Mesendoderm (in vitro differentiated cells): ENCODE measurements at regions not wholly inside any gene's neighbourhood (a gene's known extent, or its start where the extent isn't known, plus 50 kb on each side); places are given as distances from the start of the nearest gene placed in this dataset.

ENCODE experiments used
- DNase-seq: peaks from one replicate; pipeline ENCODE4 v3.0.0; 2013
- H2AK5ac ChIP-seq: 2 replicates; pipeline ENCODE4 v1.6.1; 2013; ENCODE audit warnings: low read length, inconsistent platforms
- H2BK120ac ChIP-seq: 2 replicates; pipeline ENCODE4 v1.6.1; 2013; ENCODE audit warnings: low read depth, mild to moderate bottlenecking, low read length, moderate library complexity, mixed read lengths
- H2BK15ac ChIP-seq: replicated peaks from 2 replicates; pipeline ENCODE4 v1.6.1; 2013; ENCODE audit warnings: low read depth, mild to moderate bottlenecking, moderate library complexity
- H2BK5ac ChIP-seq: 2 replicates; pipeline ENCODE4 v1.6.1; 2013; ENCODE audit warnings: low read length, inconsistent platforms
- H3K18ac ChIP-seq: 2 replicates; pipeline ENCODE4 v1.6.1; 2013; ENCODE audit warnings: mild to moderate bottlenecking, low read length, mixed read lengths
- H3K23ac ChIP-seq: one replicate; pipeline ENCODE4 v1.6.1; 2013; ENCODE audit warnings: low read length
- H3K27ac ChIP-seq: 2 replicates; pipeline ENCODE4 v1.5.1; 2013; ENCODE audit warnings: low read depth, mild to moderate bottlenecking, inconsistent platforms, low read length, moderate library complexity
- H3K27me3 ChIP-seq: 2 replicates; pipeline ENCODE4 v1.6.1; 2013; ENCODE audit warnings: low read length, control low read depth, mild to moderate bottlenecking, inconsistent platforms; ENCODE audit not compliant: insufficient read depth, poor library complexity
- H3K36me3 ChIP-seq: 2 replicates; pipeline ENCODE4 v1.6.1; 2013; ENCODE audit warnings: low read length, inconsistent platforms; ENCODE audit not compliant: control insufficient read depth, insufficient read depth
- H3K4ac ChIP-seq: one replicate; pipeline ENCODE4 v1.6.1; 2013; ENCODE audit warnings: low read depth, mild to moderate bottlenecking, low read length, moderate library complexity
- H3K4me1 ChIP-seq: 2 replicates; pipeline ENCODE4 v1.6.1; 2013; ENCODE audit warnings: low read depth, low read length, inconsistent platforms; ENCODE audit not compliant: control insufficient read depth
- H3K4me2 ChIP-seq: 2 replicates; pipeline ENCODE4 v1.6.1; 2013; ENCODE audit warnings: low read length
- H3K4me3 ChIP-seq: 2 replicates; pipeline ENCODE4 v1.5.1; 2013; ENCODE audit warnings: mild to moderate bottlenecking, low read length
- H3K56ac ChIP-seq: one replicate; pipeline ENCODE4 v1.6.1; 2013; ENCODE audit warnings: low read length
- H3K79me1 ChIP-seq: 2 replicates; pipeline ENCODE4 v1.6.1; 2013; ENCODE audit warnings: low read length, inconsistent platforms
- H3K79me2 ChIP-seq: 2 replicates; pipeline ENCODE4 v1.6.1; 2013; ENCODE audit warnings: mild to moderate bottlenecking, low read length; ENCODE audit not compliant: control insufficient read depth, insufficient read depth
- H3K9ac ChIP-seq: 2 replicates; pipeline ENCODE4 v1.6.1; 2013; ENCODE audit warnings: low read length, inconsistent platforms
- H4K5ac ChIP-seq: one replicate; pipeline ENCODE4 v1.6.1; 2013; ENCODE audit warnings: low read length
- H4K8ac ChIP-seq: one replicate; pipeline ENCODE4 v1.6.1; 2013; ENCODE audit warnings: low read depth, mild to moderate bottlenecking, control low read depth, low read length, moderate library complexity
- WGBS: extraction: QIAGEN DNeasy Blood & Tissue Kit; methylation state at CpG from one replicate; pipeline ENCODE4 v1.1.7; 2013; ENCODE audit warnings: low lambda C conversion rate, missing lambda C conversion rate; ENCODE audit not compliant: insufficient coverage; ENCODE audit errors: extremely low coverage; 5-methylcytosine and 5-hydroxymethylcytosine counted together

DNA sequence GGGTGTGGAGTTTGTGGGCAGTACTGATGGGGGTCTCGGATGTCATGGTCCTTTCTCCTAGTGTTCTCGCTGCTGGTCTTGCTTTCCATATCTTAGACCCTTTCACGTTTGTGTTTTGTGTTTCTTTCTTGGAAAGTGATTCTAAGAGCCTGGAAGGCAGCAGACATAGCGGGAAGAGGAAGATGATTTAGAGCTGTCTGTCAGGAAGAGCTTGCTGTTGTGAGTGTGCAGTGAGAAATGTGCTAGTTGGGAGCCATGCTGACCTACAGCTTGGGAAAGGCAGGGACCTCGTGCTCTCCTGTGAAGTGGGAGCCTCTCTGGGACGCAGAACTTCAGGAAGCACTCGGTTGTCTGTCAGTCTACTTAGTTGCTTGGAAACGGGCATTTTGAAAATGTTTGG is 122.2 kb downstream of the ZNF518B start:
- Histone ChIP-seq H2BK5ac (no peak overlapping the region), H3K27ac (no peak overlapping the region), H2BK15ac (no peak overlapping the region), H4K8ac (no peak overlapping the region), H3K27me3 (no peaks in the 10 kb centered on the region), H2BK120ac (no peak overlapping the region), H4K5ac (no peak overlapping the region), H3K18ac (no peak overlapping the region), H3K4me2 (no peak overlapping the region), H3K23ac (no peak overlapping the region), H3K4me3 (no peak overlapping the region), H2AK5ac (no peak overlapping the region), H3K36me3 (no peaks in the 10 kb centered on the region), H3K56ac (no peak overlapping the region), H3K79me1 (no peaks in the 10 kb centered on the region), H3K9ac (no peak overlapping the region), H3K4ac (no peak overlapping the region), H3K4me1 (no peaks in the 10 kb centered on the region), H3K79me2 (no peaks in the 10 kb centered on the region)
- DNase-seq = no peak
- WGBS = no CpG with 5 or more reads among the region's 8 CpGs

DNA sequence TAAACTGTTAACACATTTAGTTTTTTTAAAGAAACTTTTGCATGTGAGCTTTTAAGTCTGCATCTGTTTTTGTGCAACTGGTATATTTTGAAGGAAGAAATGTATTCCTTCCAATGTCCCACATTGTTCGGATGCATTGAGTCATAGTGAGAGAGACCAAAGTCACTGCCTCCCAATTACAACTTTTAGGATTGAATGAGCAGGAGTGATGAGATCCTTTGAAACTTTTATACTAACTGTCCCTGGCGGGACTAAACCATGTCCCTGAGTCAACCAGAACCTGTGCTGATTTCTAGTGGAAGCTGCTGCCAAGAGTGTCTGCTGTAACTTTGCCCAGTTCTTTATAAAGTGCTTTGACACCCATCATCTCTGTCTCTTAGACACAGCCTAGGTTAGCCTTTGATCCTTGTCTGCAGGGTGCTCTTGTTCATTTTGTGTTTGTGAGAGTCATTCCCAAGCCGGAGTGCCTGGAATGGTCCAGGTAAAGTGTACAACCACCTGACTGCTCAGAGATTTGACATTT is 122.7 kb downstream of the ZNF518B start:
- Histone ChIP-seq H2BK15ac (no peak overlapping the region), H2AK5ac (no peak overlapping the region), H3K56ac (no peak overlapping the region), H2BK5ac (no peak overlapping the region), H2BK120ac (no peak overlapping the region), H4K5ac (no peak overlapping the region), H3K27ac (no peak overlapping the region), H3K4me3 (no peak overlapping the region), H3K27me3 (no peaks in the 10 kb centered on the region), H3K9ac (no peak overlapping the region), H4K8ac (no peak overlapping the region), H3K79me1 (no peaks in the 10 kb centered on the region), H3K36me3 (no peaks in the 10 kb centered on the region), H3K4me2 (no peak overlapping the region), H3K4me1 (no peaks in the 10 kb centered on the region), H3K79me2 (no peaks in the 10 kb centered on the region), H3K18ac (no peak overlapping the region), H3K23ac (no peak overlapping the region), H3K4ac (no peak overlapping the region)
- no peak for DNase-seq
- no CpG with 5 or more reads among the region's 3 CpGs for WGBS

DNA sequence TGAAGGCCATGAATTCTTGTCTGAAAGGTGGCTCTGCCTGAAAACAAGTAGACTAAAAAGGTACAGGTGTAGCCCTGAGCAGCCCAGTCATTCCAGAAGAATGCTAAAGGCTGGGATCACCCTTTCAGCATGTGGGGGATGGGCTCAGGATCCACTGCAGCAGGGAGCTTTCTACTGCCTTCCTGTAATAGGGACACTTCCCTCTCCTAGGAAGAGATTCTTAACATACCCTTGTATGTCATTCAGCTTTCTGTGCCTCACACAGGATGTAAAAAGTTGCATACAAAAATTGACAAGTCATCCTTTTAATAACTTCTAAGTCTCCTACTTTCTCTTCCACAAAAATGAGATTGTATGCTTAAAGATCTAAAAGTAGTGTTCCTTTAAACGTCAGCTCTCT is 123.3 kb downstream of the ZNF518B start:
- H3K4ac ChIP-seq = no peak overlapping the region
- no peak overlapping the region for H2BK5ac ChIP-seq
- peak; percentile 85 for DNase-seq
- no peak overlapping the region for H3K23ac ChIP-seq
- H3K79me2 ChIP-seq = no peaks in the 10 kb centered on the region
- no peak overlapping the region for H4K5ac ChIP-seq
- no peak overlapping the region for H3K56ac ChIP-seq
- no peak overlapping the region for H3K9ac ChIP-seq
- H2AK5ac ChIP-seq = no peak overlapping the region
- H3K4me3 ChIP-seq = no peak overlapping the region
- no peak overlapping the region for H4K8ac ChIP-seq
- no peaks in the 10 kb centered on the region for H3K27me3 ChIP-seq
- no peak overlapping the region for H3K18ac ChIP-seq
- H2BK120ac ChIP-seq = no peak overlapping the region
- no peaks in the 10 kb centered on the region for H3K36me3 ChIP-seq
- no CpG with 5 or more reads among the region's 1 CpG for WGBS
- H3K79me1 ChIP-seq = no peaks in the 10 kb centered on the region
- H3K4me2 ChIP-seq = no peak overlapping the region
- no peaks in the 10 kb centered on the region for H3K4me1 ChIP-seq
- no peak overlapping the region for H2BK15ac ChIP-seq
- no peak overlapping the region for H3K27ac ChIP-seq

DNA sequence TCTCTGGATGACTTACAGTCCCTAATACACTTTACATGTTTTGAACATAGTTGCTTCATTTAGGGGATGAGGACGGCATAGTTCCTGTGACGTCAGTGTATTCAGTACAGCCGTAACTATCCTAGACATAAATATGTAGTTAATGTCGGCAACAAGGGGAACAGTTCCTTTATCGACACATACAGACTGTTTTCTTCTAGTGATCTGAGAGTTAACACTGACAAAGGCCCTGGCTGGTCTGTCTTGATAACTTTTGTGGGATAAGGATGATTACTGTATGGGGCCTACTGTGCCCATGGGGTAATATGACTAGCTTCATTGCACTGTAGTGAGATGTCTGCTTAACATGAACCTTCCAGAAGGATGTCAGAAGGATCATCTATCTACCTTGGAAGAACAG is 131.2 kb downstream of the ZNF518B start:
- H4K8ac ChIP-seq = no peak overlapping the region
- H3K79me1 ChIP-seq = no peaks in the 10 kb centered on the region
- no peaks in the 10 kb centered on the region for H3K36me3 ChIP-seq
- H3K18ac ChIP-seq = no peak overlapping the region
- H3K4me3 ChIP-seq = no peak overlapping the region
- no peak overlapping the region for H4K5ac ChIP-seq
- no peaks in the 10 kb centered on the region for H3K79me2 ChIP-seq
- no peak overlapping the region for H3K4me2 ChIP-seq
- H2BK120ac ChIP-seq = no peak overlapping the region
- no CpG with 5 or more reads among the region's 5 CpGs for WGBS
- no peaks in the 10 kb centered on the region for H3K4me1 ChIP-seq
- H2AK5ac ChIP-seq = no peak overlapping the region
- H3K27me3 ChIP-seq = no peaks in the 10 kb centered on the region
- H3K56ac ChIP-seq = no peak overlapping the region
- no peak overlapping the region for H2BK5ac ChIP-seq
- no peak for DNase-seq
- H3K9ac ChIP-seq = no peak overlapping the region
- H3K27ac ChIP-seq = no peak overlapping the region
- no peak overlapping the region for H2BK15ac ChIP-seq
- no peak overlapping the region for H3K4ac ChIP-seq
- H3K23ac ChIP-seq = no peak overlapping the region

DNA sequence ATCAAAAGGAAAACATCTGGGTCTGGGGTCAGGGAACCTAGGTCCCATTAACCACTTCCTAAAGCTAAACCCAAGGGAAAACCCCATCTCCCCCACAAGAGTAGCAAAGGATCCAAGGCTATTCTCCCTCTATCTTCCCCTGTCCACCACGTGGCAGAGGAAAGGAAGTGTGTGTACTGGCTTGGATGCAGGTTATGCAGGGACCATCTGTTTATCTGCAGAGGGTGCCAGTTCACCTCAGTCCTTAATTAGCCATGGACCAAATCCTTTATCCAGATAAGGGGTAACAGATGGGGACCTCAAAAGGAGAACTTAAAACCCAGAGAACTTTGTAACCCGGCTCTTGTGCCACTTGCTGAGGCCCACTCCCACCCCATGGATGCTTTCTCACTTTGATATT is 135.3 kb downstream of the ZNF518B start:
- no peaks in the 10 kb centered on the region for H3K79me1 ChIP-seq
- H2AK5ac ChIP-seq = no peak overlapping the region
- H3K4me1 ChIP-seq = no peaks in the 10 kb centered on the region
- H4K5ac ChIP-seq = no peak overlapping the region
- H4K8ac ChIP-seq = no peak overlapping the region
- no CpG with 5 or more reads among the region's 2 CpGs for WGBS
- H2BK15ac ChIP-seq = no peak overlapping the region
- no peak overlapping the region for H3K4me3 ChIP-seq
- no peak overlapping the region for H3K4ac ChIP-seq
- no peaks in the 10 kb centered on the region for H3K79me2 ChIP-seq
- H3K4me2 ChIP-seq = no peak overlapping the region
- no peak overlapping the region for H3K18ac ChIP-seq
- no peak for DNase-seq
- no peak overlapping the region for H2BK5ac ChIP-seq
- H3K36me3 ChIP-seq = no peaks in the 10 kb centered on the region
- no peak overlapping the region for H3K27ac ChIP-seq
- H2BK120ac ChIP-seq = no peak overlapping the region
- no peaks in the 10 kb centered on the region for H3K27me3 ChIP-seq
- H3K23ac ChIP-seq = no peak overlapping the region
- H3K56ac ChIP-seq = no peak overlapping the region
- H3K9ac ChIP-seq = no peak overlapping the region

DNA sequence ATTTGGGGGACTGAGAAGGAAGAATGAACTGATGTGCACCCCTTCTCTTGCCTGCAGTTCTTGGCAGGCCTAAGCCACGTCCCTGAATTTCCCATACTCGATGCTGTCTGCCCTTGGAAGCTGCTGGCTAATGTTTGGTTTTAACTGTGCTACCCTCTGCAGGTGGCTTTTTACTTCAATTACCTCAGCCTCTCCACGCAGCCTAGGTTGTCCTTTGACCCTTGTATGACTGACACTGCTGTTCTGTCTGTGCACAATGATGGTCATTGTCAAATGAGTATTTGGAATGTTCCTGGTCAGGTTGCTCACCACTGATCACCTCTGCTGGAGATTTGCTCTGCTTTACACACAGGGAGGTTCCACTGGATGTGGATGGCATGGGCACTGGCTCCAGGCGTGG is 137.1 kb downstream of the ZNF518B start:
- no peak overlapping the region for H2AK5ac ChIP-seq
- H3K9ac ChIP-seq = no peak overlapping the region
- no peak overlapping the region for H3K27ac ChIP-seq
- H3K18ac ChIP-seq = no peak overlapping the region
- H3K27me3 ChIP-seq = no peaks in the 10 kb centered on the region
- no peak overlapping the region for H3K4me3 ChIP-seq
- H3K56ac ChIP-seq = no peak overlapping the region
- no peak overlapping the region for H2BK5ac ChIP-seq
- no CpG with 5 or more reads among the region's 4 CpGs for WGBS
- no peaks in the 10 kb centered on the region for H3K36me3 ChIP-seq
- H4K5ac ChIP-seq = no peak overlapping the region
- no peak overlapping the region for H4K8ac ChIP-seq
- H3K23ac ChIP-seq = no peak overlapping the region
- no peak overlapping the region for H3K4me2 ChIP-seq
- no peak overlapping the region for H2BK15ac ChIP-seq
- no peaks in the 10 kb centered on the region for H3K79me2 ChIP-seq
- no peak overlapping the region for H3K4ac ChIP-seq
- no peaks in the 10 kb centered on the region for H3K79me1 ChIP-seq
- DNase-seq = no peak
- H2BK120ac ChIP-seq = no peak overlapping the region
- H3K4me1 ChIP-seq = no peaks in the 10 kb centered on the region
